Left renal pelvis (tissue), 4 donors: ENCODE measurements at regions not wholly inside any gene's neighbourhood (a gene's known extent, or its start where the extent isn't known, plus 50 kb on each side); places are given as distances from the start of the nearest gene placed in this dataset.
"Not testable (repeated sequence)": the region's sequence is repeated elsewhere in the genome, so short reads cannot be mapped to it uniquely, and the experiment has no call there.

ENCODE experiments used
- DNase-seq, 4 donors: peaks; one replicate each; pipeline ENCODE4 v3.0.0-alpha.2; 2013; ENCODE audit warnings: low read depth in 4 of 4, low spot score in 3 of 4

DNA sequence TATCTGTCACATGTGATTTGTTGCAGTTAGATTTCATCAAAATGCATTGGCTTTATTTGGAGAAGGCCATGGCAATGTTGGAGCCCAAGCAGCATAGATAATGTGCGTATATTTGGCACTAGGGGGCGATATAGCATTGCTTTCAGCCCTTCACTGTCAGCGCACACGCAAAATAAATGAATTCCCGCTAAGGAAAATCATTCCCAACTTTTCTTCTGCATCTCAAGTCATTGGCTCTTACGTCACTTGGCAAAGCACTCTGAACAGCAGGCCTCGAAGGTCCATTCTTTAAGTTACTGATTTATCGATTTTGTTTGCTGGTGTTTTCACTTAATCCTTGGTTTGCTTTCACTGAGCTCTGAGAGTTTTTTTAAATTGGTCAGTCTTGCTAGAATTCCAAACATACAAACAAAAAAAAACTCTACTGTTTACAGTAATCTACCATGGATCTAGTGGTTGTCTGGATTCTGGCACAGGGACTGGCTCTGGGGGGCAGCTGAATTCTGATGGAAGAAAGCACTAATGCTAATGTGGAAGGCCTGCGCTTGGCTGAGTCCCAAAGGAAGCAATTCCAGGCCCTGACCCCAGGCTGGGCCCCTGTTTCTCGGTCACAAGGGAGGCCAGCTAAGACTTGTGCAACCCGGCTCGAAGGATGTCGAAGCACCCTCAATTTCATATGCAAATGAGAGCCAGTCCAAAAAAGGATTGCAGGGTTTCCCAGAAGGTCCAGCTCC lies 97.7 kb upstream of the IPO5 start:
- DNase-seq = peak; percentile 57 to 75 (median 69)

DNA sequence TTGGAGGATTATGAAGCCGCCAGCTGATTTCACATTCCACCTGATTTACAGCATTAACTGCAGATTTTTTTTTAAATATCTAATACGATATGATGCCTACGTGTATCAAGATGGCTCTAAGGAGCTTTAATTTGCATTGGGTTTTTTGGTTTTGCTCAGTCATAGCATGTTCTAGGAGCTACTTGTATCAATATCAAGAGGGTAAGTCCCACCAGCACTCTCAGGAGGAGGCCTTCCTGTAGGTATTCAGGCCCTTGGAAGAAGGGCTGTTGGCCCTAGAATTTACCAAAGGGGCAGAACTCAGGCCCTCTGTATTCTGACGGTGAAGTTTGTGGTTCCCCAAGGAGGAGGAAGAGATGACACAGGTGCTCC lies 97.2 kb upstream of the IPO5 start:
- no peak for DNase-seq

DNA sequence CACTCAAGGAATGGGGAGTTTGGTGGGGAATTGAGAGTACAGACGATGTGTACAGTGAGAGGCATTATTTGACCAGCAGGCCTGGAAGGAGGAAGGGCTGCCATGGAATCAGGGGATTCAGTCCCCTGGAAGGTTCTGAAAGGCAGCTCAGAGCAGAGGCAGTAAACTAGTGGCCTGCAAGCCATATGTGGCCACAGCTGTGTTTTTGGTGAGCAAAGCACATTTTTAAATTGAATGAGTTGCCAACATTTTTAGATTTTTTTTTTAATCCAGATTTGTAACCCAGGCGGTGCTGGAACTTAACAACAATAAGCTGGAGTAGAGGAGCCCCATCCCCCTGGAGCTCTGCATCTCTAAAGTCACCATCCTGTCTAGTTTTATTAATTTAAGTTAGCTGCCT lies 95.3 kb upstream of the IPO5 start:
- no peak for DNase-seq

DNA sequence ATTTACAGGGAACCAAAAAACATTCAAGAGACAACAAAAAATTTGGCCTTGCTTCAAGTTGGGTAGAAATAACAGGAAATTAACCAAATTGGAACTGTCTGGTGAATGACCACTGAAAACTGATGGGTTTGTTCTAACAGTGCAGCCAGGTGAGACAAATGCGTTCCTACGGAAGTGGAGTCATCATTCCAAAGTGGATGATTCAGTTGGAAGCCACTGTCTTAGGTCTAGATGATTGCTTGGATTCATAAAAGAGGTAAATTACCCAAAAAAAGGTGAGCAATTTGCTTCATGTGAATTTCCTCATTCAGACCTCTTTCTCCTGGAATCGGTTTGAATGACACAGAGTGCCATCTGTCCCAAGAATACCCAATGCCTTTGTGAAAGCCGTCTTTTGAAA lies 87.1 kb upstream of the IPO5 start:
- DNase-seq = no peak

DNA sequence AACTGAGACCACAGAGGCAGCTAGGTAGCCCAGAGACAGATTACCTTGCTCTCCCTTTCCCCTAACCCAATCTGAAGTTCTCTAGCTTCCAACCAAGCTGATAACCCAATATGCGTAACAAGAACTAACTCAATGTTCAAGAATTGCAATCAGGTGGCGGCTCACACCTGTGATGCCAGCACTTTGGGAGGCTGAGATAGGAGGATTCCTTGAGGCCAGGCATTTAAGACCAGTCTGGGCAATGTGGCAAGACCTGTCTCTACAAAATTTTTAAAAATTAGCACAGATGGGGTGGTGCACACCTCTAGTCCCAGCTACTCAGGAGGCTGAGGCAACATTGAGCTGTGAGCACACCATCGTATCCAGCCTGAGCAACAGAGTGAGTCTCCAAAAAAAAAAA lies 86.7 kb upstream of the IPO5 start:
- DNase-seq = no peak

DNA sequence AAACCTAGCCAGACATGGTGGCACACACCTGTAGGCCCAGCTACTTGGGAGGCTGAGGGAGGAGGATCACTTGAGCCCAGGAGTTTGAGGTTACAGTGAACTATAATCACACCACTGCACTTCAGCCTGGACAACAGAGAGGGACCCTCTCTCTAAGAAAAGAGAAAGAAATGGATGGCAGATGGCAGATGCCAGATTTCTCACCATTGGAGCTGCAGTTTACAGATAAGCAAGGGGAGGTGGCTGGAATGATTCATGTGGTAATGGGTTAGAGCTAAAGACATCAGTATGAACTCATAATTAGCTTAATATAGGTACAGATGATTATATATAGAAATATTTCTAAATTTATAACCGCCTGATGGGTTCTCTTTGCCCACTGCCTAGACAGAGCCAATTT lies 80.1 kb upstream of the IPO5 start:
- DNase-seq = no peak

DNA sequence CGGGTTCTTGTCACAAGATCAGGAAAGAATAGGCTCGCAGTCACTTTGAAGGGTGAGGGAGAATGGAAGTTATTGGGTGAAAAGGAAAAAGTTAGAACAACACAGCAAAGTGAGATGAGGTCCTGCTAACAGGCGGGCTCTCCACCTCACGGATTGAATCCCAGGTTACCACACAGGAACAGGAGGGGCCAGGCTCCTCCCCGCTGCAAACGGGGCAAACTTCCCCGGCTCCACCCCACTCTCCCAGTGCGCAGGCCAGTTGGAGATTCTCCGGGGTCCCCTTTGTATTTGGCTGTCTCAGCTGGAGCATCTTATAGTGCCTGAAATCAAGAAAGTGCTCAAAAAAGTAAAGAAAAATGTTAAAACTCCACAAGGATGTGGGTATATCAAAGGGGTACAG lies 78.3 kb upstream of the IPO5 start:
- DNase-seq = no peak

DNA sequence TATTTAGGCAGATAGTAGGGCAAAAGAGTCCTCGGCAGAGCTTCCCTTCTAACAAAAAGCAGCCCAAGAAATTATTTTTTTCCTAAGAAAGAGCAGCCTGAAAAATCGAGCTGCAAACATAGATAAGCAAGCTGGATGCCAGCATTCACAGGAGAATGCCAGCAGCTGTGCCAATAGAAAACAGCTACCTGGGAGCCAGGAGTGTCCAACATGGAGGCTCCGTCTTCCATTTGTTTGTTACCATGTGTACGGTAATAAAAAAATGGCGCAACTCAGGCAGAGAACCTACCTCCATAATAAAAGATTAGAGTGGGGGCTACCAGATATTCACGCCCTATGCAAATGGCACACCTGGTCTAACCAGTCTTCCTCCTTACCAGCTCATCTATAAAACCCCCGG lies 77.6 kb upstream of the IPO5 start:
- no peak for DNase-seq

DNA sequence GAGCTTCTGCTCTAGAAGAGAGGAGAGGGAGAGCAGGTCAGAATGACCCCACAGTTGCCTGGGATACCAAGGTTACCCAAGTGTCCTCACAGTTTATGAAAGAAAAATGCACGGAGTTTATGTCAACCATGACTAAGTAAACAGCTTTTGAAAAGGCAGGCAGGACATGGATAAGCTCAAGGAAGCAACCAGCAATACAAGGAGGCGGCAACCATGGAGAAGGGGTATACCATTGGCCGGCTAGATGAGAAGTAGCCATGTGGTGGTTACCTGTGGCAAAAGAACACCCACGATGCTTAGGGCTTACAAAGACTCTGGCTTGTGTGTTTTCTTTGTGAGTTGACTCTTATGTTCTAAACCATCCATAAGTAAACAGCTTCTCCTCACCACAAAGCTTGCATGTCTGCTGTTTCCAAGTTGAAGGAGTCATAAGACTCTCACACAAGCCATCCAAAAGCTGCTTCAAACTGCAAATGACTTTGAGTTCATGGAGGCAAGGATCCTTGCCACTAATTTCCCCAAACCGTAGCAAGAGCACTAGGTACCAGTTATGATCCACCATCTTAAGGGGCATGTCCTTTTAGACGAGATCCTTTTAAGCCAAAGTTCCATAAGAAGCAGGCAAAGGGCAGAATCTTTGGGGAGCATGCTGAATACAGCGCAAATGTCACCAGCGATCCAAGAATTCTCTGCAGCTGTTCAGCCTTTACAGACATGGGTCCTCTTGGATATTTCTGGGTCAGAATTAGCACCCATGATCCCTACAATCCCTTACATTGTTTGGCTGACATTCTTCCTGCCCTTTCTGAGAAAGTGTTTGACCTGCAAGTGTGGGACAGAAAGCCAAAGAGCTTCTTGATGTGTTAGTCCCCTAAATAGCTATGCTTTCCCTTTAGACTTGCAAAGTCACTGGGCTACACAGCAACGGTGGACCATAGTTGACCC lies 74.8 kb upstream of the IPO5 start:
- DNase-seq = no peak

DNA sequence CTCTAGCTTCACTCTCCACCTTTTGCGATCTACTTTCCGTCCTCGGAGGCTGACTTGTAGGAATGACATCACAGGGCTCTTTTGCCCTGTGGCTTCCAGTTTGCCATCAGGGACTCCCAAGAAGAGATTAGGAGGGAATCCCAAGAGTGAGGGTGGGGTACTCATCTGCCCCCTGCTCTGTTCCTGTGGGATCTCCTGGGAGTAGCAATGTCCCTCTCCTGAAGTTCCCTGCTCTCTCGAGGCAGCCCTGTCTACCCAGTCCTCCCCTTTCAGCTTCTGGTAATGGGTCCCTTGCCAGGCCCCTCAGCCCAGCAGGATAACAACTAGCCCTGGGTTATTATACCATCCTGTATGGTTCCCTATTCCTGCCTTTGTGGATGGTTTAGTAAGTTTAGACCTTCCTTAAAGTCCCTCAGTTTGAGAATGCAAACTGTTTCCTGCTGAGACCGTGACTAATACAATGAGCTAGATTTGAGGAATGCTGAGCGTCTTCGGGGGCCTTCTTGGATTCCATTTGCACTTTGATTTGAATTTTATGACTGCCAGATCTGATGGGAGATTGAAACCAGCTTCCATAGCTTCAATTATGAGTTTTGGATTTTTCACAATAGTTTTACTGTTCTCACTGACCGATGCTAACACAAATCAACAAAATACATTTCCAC lies 73.7 kb upstream of the IPO5 start:
- peak in 1 of 4 donors; percentile 8 for DNase-seq

DNA sequence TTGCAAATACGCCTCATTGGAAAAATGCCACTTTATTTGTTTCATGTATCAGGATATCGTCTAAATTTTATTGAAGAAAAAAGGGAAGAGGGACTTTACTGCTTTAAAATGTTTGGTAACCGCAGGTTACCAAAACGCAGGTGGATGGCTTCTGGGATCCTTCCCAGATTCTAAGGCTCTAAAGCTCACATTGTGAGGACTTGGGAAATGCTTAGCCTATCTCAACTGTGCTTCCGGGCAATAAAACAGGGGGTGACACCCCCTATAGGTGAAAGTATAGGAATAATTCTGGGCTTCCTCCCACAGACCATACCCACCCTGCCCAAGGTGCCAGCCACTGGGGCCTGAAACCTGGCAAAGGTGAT lies 73.2 kb upstream of the IPO5 start:
- no peak for DNase-seq

DNA sequence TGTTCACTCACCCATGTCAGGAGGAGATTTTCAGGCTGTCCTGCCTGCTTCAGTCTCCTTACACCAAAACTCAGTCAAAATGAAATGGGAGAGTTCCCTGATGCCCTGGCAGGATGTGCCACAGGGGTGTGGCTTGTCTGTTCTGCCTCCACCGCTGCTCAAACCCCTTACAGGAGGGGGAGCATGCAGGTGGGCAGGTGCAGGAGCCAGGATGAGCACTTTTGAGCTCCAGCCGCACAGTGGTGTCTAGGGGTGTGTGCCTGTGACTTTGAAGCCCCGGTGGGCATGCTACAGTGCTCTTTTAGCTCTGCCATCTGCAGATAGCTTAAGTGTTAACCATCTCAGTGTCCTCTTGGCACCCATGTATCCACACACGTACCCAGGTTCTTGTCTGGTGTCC lies 71.9 kb upstream of the IPO5 start:
- DNase-seq = no peak

DNA sequence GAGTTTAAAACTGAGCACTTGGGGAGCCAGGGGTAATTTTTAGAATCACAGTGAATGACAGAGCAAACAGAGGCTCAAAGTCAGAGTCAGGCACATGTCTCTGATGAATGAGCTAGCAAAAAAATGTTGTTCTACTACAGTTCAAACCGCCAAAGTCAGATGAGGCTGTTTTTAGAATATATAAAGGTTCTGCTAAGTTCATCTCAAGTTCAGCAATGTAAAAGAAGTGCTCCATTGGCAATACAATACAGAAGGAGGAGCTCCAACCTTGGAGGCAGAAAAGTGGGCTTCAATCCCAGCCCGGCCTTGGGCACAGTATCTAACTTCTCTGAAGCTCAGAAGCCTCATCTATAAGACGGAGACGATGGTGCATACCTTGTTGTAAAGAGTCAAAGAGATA lies 70.1 kb upstream of the IPO5 start:
- DNase-seq = no peak

DNA sequence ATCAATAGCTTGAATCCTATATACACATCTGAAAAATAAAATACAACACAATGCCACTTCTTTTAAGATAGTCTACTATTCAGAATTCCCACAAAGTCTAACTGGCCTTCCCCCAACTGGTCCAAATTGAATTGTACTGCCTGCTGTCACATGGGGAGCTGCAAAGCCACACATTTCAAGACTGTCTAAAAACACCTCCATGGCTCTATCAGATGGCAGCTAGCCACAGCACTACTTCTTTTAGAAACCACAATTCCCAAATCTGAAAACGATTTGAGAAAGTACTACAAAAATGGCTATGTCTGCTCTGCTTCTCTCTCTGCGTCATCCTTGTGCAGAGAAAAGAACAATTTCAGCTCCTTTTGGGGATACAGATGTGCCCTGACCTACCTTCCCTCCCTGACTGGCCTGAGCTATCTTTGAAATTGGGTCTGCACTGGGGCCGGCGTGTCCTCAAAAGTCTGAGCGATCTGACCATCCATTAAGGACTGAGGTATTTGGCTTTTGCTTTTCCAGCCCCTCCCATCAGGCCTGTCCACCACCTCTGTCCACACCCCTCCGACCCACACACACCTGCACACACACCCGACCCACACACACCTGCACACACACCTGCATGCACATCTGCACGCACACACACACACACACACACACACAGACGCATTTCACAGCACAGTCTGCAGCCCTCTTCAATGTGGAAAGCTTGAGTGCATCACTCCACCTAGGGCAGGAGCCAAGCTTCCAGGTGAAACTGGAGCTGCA lies 68.6 kb upstream of the IPO5 start:
- DNase-seq = no peak

DNA sequence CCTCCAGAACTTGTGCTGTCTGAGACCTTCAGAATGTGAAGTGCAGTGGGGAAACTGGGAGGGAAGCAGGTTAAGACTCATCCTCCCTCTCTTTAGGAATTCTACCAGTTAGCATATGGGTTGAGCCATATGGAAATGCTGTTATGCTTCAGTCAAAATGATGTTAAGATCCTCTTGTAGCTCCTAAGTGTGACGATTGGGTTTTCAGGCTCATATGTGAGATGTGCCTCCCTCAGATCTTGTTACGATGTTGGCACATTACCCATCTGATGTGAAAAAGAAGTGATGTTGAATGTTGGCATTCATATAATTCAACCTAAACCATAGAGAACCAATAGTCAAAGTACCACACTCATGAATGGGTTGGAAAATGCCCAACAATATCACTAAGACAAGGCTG lies 67.8 kb upstream of the IPO5 start:
- no peak for DNase-seq

DNA sequence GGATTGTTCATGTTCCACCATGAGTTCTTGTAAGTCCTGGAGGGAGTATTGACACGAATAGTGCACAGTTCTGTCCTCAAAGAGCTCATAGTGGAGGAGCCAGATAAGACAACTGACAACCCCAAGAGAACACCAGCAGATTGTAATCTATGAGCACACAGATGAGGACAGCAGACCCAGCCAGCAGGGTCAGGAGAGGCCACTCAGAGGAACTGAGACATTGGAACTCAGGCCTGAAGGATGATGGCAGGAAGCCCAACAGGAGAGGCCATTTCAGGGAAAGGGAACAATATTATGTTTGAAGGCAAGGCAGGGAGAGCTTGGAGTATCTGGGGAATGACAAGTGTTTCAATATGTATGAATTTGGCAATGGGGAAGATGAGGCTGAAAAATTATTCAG lies 63.7 kb upstream of the IPO5 start:
- no peak for DNase-seq

DNA sequence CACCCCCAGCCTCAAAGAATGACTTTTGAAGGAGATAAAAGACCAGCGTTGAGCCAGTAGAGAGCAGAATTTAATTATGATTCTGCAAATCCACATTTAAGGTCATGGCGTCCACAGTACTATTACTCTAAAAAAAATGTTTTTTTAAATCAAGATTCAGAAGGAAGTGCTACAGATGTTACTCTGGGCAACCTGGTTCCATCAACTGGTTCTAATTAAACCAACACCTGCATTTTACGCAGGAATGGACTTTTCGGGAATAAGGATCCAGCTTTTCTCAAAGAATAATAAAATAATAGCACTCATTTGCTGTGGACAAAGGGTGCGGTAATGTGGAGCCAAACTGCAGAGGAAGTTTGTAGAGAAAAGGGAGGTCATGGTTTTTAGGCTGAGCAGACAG lies 62.9 kb upstream of the IPO5 start:
- no peak for DNase-seq

DNA sequence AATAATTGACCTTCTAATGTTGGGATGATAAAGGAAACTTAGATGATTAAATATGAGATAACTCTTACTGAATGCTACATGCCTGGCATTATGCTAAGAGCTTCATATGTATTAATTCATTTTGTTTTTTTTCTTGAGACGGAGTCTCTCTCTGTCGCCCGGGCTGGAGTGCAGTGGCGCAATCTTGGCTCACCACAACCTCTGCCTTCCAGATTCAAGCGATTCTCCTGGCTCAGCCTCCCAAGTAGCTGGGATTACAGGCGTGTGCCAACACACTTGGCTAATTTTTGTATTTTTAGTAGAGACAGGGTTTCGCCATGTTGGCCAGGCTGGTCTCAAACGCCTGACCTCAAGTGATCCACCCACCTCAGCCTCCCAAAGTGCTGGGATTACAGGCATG lies 61.5 kb upstream of the IPO5 start:
- DNase-seq = not testable (repeated sequence)

DNA sequence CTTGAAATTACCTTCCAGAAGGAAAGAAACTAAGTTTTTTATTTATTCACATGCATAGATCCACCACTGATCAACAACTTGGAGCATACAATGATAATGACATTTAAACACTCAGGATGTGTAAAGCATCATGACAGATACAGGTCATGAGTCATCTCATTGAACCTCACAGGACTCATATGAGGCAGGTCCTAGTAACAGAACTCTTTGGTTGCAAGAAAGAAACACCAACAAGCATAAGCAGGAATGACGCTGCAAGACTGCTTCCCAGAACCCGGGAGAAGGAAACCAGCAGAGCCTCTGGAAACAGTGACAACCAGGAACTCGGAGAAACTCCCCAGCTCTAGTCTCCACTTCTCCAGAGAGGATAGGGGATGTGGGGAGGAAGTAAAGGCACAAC lies 60.8 kb upstream of the IPO5 start:
- DNase-seq = no peak

DNA sequence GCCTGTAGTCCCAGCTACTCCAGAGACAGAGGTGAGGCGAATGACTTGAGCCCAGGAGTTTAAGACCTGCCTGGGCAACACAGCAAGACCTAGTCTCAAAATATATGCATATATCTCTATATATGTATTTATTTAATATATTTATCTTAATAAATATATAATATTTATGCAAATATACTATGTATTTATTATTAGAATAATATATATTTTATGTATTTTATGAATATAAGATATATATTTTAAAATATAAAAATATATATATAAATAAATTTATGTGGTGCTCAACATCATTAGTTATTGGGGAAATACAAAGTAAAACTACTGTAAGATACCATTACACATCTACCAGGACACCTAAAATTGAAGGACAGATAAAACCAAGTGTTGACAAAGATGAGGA lies 58.1 kb upstream of the IPO5 start:
- DNase-seq = no peak

DNA sequence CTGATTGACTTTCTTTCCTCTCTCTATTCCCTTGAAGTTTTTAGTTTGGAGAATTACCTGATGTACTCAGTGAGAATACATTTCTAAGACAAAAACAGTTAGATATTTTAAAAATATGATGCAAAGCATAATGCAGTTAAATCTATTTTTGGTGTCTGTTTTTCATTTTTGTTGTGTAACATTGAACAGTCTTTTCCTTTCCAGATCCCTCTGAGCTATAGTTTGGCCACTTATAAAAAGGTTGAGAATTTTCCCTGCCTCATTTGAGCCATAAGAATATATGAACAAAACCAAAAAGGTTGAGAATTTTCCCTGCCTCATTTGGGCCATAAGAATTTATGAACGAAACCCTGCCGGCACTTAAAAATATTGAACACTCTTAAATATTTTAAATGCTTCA lies 57.0 kb upstream of the IPO5 start:
- DNase-seq = no peak
